DOHH2 (cell line): ENCODE measurements at regions not wholly inside any gene's neighbourhood (a gene's known extent, or its start where the extent isn't known, plus 50 kb on each side); places are given as distances from the start of the nearest gene placed in this dataset.
"Not testable (repeated sequence)": the region's sequence is repeated elsewhere in the genome, so short reads cannot be mapped to it uniquely, and the experiment has no call there.

Experiments
- H3F3A ChIP-seq: fragments of 200-600 bp; sonication (generic), shearing (Covaris generic); 2 replicates; pipeline ENCODE4 v1.6.0; 2016; ENCODE audit warnings: antibody characterized with exemption, mild to moderate bottlenecking; ENCODE audit not compliant: control insufficient read depth, insufficient read depth
- H3K27ac ChIP-seq: fragments of 200-600 bp; sonication (generic); 2 replicates; pipeline ENCODE4 v1.5.1; 2014; ENCODE audit warnings: low read depth, mild to moderate bottlenecking, low read length, moderate library complexity
- H3K27me3 ChIP-seq: fragments of 200-600 bp; sonication (generic); 2 replicates; pipeline ENCODE4 v1.6.1; 2014; ENCODE audit warnings: mild to moderate bottlenecking, low read length, mixed read lengths; ENCODE audit not compliant: control insufficient read depth
- H3K36me3 ChIP-seq: fragments of 200-600 bp; sonication (generic); 2 replicates; pipeline ENCODE4 v1.6.1; 2014; ENCODE audit warnings: mild to moderate bottlenecking, low read length, moderate library complexity, mixed read lengths; ENCODE audit not compliant: control insufficient read depth
- H3K4me1 ChIP-seq: fragments of 200-600 bp; sonication (generic); 2 replicates; pipeline ENCODE4 v1.6.1; 2014; ENCODE audit warnings: mild to moderate bottlenecking, low read length, mixed read lengths; ENCODE audit not compliant: control insufficient read depth
- H3K4me2 ChIP-seq: fragments of 200-600 bp; sonication (generic); 2 replicates; pipeline ENCODE4 v1.6.0; 2014; ENCODE audit warnings: mild to moderate bottlenecking, low read length, moderate library complexity
- H3K4me3 ChIP-seq: fragments of 200-600 bp; sonication (generic); 2 replicates; pipeline ENCODE4 v1.5.1; 2014; ENCODE audit warnings: mild to moderate bottlenecking, low read length, mixed read lengths
- H3K79me2 ChIP-seq: fragments of 200-600 bp; sonication (generic); 2 replicates; pipeline ENCODE4 v1.6.1; 2014; ENCODE audit warnings: mild to moderate bottlenecking, low read length, mixed read lengths; ENCODE audit not compliant: control insufficient read depth
- H3K9me2 ChIP-seq: fragments of 200-600 bp; sonication (generic); replicated peaks from 2 replicates; pipeline ENCODE4 v1.6.1; 2014; ENCODE audit warnings: mild to moderate bottlenecking, low read length, mixed read lengths; ENCODE audit not compliant: control insufficient read depth
- H3K9me3 ChIP-seq: fragments of 200-600 bp; sonication (generic); 2 replicates; pipeline ENCODE4 v1.6.1; 2014; ENCODE audit warnings: antibody characterized with exemption, low read length, mixed read lengths; ENCODE audit not compliant: control insufficient read depth, insufficient read depth
- H4K20me1 ChIP-seq: fragments of 200-600 bp; sonication (generic); 2 replicates; pipeline ENCODE4 v1.6.0; 2014; ENCODE audit warnings: low read depth, mild to moderate bottlenecking, antibody characterized with exemption, low read length, moderate library complexity; ENCODE audit not compliant: control insufficient read depth, insufficient read depth
- CTCF ChIP-seq: fragments of 200-600 bp; sonication (generic); IDR thresholded peaks from one replicate; pipeline ENCODE4 v1.5.1; 2014; ENCODE audit warnings: antibody characterized with exemption, mild to moderate bottlenecking, low read depth, low read length; ENCODE audit not compliant: poor library complexity, severe bottlenecking
- EZH2phosphoT487 ChIP-seq: fragments of 200-600 bp; sonication (generic); IDR thresholded peaks from 2 replicates; pipeline ENCODE4 v1.6.1; 2017; ENCODE audit warnings: borderline replicate concordance, mild to moderate bottlenecking, antibody characterized with exemption, low read length, moderate library complexity, mixed read lengths

GRCh38 chr11:110347660-110348059 lies 51.2 kb upstream of the RDX start:
- H3K9me3 ChIP-seq, result no peaks in the 10 kb centered on the region
- H3K36me3 ChIP-seq, result no peaks in the 10 kb centered on the region
- no peak for TF ChIP-seq CTCF
- TF ChIP-seq EZH2phosphoT487, result no peak
- H3K27me3 ChIP-seq, result no peaks in the 10 kb centered on the region
- H3F3A ChIP-seq, result no peaks in the 10 kb centered on the region
- H3K27ac ChIP-seq, result no peak overlapping the region
- no peaks in the 10 kb centered on the region for H3K9me2 ChIP-seq
- no peak overlapping the region for H3K4me2 ChIP-seq
- no peaks in the 10 kb centered on the region for H4K20me1 ChIP-seq
- no peak overlapping the region for H3K4me3 ChIP-seq
- peaks cover 5% of the 10 kb centered on the region for H3K4me1 ChIP-seq
- no peaks in the 10 kb centered on the region for H3K79me2 ChIP-seq

GRCh38 chr11:110349138-110349996 lies 53.0 kb upstream of the RDX start:
- no peak for TF ChIP-seq CTCF
- no peak for TF ChIP-seq EZH2phosphoT487
- no peaks in the 10 kb centered on the region for H3K36me3 ChIP-seq
- no peak overlapping the region for H3K4me3 ChIP-seq
- no peak overlapping the region for H3K4me2 ChIP-seq
- H3K9me3 ChIP-seq, result no peaks in the 10 kb centered on the region
- peaks cover 5% of the 10 kb centered on the region for H3K4me1 ChIP-seq
- H3K27ac ChIP-seq, result no peak overlapping the region
- H4K20me1 ChIP-seq, result no peaks in the 10 kb centered on the region
- H3F3A ChIP-seq, result no peaks in the 10 kb centered on the region
- no peaks in the 10 kb centered on the region for H3K9me2 ChIP-seq
- no peaks in the 10 kb centered on the region for H3K79me2 ChIP-seq
- no peaks in the 10 kb centered on the region for H3K27me3 ChIP-seq

- H4K20me1 ChIP-seq, H3K4me3 ChIP-seq, H3K27me3 ChIP-seq, H3K9me3 ChIP-seq, H3K36me3 ChIP-seq, H3K27ac ChIP-seq, H3K4me1 ChIP-seq, H3F3A ChIP-seq, H3K4me2 ChIP-seq, H3K79me2 ChIP-seq, H3K9me2 ChIP-seq: not testable (repeated sequence)
Measured at GRCh38 chr11:110349997-110350383, 53.6 kb upstream of the RDX start.

DNA sequence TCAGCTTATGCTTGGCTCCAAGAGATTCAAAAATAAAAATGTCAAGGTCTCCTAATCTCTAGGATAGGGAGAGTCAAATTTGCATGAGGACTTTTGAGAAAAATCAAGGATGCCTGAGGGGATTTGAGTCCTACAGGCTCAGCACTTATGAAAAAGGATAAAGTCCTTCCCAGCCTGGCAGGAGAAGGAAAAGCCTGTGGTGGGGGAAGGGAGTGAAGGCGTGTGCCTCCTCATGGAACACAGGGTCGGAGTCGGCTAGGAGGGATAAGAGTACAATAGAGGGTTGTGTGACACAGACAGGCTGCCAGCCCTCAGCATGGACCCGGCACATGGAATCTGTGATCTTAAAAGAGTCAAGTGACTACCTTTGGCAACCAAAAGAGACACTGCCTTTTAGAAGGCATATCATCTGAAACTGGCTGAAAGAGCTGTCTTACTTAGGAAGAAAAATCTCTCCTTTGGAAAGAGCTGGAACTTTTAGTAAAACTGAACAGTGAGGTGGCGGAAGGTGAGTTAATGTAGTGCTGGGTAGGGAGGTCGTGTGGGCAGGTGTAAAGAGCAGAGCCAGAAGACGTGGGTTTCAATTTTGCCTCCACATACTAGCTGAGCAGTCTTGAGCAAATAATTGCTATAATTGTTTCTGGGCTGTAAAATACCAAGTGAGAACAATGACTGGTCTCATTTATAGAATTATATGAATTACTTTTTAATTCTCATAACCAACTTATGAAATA lies 58.8 kb upstream of the RDX start:
- H3K36me3 ChIP-seq, result no peaks in the 10 kb centered on the region
- H4K20me1 ChIP-seq, result no peaks in the 10 kb centered on the region
- no peak overlapping the region for H3K27ac ChIP-seq
- H3K79me2 ChIP-seq, result no peaks in the 10 kb centered on the region
- H3K9me3 ChIP-seq, result no peaks in the 10 kb centered on the region
- H3K27me3 ChIP-seq, result peaks cover 5% of the 10 kb centered on the region; the same call in 1 of the 2 replicates
- no peak overlapping the region for H3K4me2 ChIP-seq
- H3K9me2 ChIP-seq, result no peaks in the 10 kb centered on the region
- TF ChIP-seq EZH2phosphoT487, result no peak
- TF ChIP-seq CTCF, result no peak
- no peak overlapping the region for H3K4me3 ChIP-seq
- no peaks in the 10 kb centered on the region for H3F3A ChIP-seq
- H3K4me1 ChIP-seq, result no peaks in the 10 kb centered on the region
